Activated naive CD4-positive, alpha-beta T cell (primary cell): ENCODE measurements at regions not wholly inside any gene's neighbourhood (a gene's known extent, or its start where the extent isn't known, plus 50 kb on each side); places are given as distances from the start of the nearest gene placed in this dataset.

Experiments
- DNase-seq, 4 experiments: peaks; one replicate each; lab custom pipeline; 2025; lab: John Stamatoyannopoulos, UW

DNA sequence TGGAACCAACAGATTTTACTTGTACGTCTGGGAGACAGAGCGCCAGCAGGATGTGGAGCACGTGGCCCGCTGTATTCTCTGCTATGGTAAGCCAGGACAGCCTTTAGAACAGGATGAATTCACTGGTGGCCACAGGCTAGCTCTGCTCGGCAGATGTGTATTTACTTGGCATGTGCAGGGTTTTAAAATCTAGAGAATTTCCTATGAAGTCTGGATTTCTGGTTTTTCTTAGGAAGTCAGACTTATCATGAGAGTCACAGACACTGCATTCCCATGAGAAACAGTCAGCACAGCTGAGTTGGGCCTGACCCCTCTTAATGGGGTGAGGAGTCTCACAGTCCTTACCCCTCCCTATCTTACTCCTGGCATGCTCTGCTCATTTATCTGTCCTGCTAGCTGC is 84.6 kb upstream of the COL6A5 start:
- no peak for DNase-seq

DNA sequence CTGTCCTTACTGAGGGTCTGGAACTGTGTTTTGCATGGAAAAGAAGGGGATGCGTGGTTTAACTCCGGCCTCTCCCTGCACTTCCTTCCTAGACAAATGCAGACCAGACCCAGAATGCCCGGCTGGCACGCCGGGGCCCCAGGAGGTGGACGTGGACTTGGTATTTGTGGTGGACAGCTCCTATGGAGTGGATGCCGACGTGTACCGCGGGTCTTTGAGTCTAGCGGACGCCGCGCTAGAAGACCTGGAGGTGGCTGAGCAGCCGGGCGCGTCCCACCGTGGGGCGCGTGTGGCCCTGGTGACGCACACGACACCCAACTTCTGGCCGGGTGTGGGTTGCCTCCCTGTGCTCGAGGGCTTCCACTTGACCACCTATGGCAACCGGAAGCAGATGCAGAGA is 81.8 kb upstream of the COL6A5 start:
- DNase-seq: no peak

DNA sequence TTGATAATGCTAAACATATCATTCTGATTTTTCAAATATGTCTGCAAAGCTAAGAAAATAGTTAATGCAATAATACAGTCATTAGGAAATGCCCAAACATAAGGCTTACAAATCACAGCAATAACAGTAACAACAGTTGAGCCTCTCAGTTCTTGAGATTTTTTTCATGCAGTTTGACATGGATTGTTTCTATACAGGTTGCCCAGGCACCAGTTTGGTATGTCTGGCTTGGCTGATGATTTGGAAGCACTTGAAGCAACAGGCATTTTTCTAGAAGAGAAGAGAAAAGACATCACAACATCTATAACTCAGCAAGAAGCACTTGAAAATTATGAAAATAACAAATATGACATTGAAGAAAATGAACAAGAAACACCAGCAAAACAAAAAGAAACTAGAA is 78.7 kb upstream of the COL6A5 start:
- no peak for DNase-seq

DNA sequence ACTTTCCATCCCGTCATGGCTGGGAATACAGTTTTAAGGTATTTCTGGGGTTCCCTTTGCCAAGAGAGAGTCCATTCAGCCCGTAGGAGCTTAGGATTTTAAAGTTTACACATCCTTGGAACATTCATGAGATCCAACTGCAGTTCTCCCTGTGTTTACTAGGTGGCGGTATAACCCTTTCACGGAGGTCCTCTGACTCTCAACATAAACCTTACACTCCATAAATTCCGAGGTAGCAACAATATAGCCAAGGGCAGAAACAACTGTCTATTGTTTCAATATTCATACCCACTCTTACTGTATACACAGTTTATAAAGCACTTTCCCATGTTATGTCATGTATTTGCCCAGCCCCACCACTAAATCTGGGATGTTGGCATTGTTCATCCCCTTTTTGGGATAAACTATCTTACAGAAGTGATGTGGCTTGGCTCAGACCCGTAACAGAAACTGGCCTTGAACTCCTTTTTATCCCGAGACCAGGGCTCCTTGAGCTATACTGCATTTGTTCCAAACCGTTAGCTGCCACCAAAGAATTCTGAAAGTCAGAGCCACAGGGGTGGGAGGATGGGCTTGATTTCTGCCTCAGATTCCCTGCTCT is 69.2 kb upstream of the COL6A5 start:
- DNase-seq: no peak

DNA sequence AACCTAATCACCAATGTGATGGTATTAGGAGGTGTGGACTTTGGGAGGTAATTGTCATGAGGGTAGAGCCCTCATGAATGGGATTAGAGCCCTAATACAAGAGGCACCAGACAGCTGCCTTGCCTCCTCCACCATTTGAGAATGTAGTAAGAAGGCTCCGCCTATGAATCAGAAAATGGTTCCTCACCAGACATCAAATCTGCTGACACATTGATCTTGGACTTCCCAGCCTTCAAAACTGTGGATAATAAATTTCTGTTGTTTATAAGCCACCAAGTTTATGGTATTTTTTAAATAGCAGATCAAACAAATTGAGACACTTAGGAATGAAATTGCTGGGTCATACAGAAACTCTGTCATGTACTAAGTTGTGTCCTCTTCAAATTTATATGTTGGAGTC is 56.8 kb upstream of the COL6A5 start:
- DNase-seq: no peak

DNA sequence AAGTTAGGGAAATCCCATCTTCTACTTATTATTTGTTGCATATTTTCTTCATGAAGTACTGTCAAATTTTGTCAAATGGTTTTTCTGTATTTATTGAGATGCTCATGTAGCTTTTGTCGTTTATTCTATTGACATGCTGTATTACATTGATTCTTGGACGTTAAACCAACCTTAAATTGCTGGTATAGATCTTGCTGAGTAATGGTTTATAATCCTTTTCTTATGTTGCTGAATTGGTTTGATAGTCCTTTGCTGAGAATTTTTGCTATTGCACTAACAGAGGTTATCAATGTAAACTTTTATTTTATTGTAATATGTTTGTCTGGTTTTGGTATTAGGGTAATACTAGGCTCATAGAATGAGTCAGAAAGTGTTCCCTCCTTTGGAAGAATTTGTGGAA is 54.3 kb upstream of the COL6A5 start:
- DNase-seq: no peak

DNA sequence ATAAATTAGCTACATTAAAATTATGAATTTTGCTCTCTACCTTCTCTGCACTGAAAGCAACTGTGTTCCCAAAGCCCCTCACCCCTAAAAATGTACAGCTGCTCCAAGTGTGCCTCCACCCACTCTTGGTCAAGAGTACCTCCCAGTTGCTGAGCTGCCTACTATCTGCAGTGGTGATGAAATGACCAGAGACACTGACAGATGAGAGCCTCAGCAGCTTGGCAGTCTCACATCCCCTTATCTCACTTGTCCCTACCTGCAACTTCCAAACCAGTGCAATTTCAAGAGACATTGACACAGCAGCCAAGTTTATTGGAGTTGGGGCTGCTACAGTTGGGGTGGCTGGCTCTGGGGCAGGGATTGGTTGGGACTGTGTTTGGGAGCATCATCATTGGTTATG is 52.2 kb upstream of the COL6A5 start:
- DNase-seq: no peak
